Mesenchymal stem cell (in vitro differentiated cells and primary cell): ENCODE measurements at regions not wholly inside any gene's neighbourhood (a gene's known extent, or its start where the extent isn't known, plus 50 kb on each side); places are given as distances from the start of the nearest gene placed in this dataset.

ENCODE experiments used
- DNase-seq: peaks from one replicate; pipeline ENCODE4 v3.0.0-alpha.2; 2013
- H2AFZ ChIP-seq: one replicate; pipeline ENCODE4 v1.6.1; 2013; ENCODE audit warnings: low read depth, mild to moderate bottlenecking, control low read depth, inconsistent platforms, low read length, moderate library complexity
- H2AK5ac ChIP-seq: 2 replicates; pipeline ENCODE4 v1.6.1; 2013; ENCODE audit warnings: low read length, moderate library complexity, mild to moderate bottlenecking, inconsistent platforms; ENCODE audit not compliant: severe bottlenecking
- H2BK120ac ChIP-seq: one replicate; pipeline ENCODE4 v1.6.1; 2013; ENCODE audit warnings: low read depth, mild to moderate bottlenecking, inconsistent platforms, low read length, moderate library complexity
- H2BK12ac ChIP-seq, 2 experiments: one replicate each; pipeline ENCODE4 v1.6.1; 2013; ENCODE audit warnings: inconsistent platforms in 2 of 2, low read length in 2 of 2, mild to moderate bottlenecking in 2 of 2, moderate library complexity in 2 of 2, control low read depth in 1 of 2
- H2BK15ac ChIP-seq: one replicate; pipeline ENCODE4 v1.6.1; 2013; ENCODE audit warnings: mild to moderate bottlenecking, low read depth, inconsistent platforms; ENCODE audit not compliant: poor library complexity, severe bottlenecking
- H2BK5ac ChIP-seq: 2 replicates; pipeline ENCODE4 v1.6.1; 2013; ENCODE audit warnings: low read depth, mild to moderate bottlenecking, low read length, control low read depth, inconsistent platforms; ENCODE audit not compliant: poor library complexity, severe bottlenecking
- H3K14ac ChIP-seq, 2 experiments: one replicate each; pipeline ENCODE4 v1.6.1; 2013; ENCODE audit warnings: inconsistent platforms in 2 of 2, low read length in 2 of 2, control low read depth in 1 of 2, mild to moderate bottlenecking in 1 of 2, moderate library complexity in 1 of 2
- H3K18ac ChIP-seq, 2 experiments: one replicate each; pipeline ENCODE4 v1.6.1; 2013; ENCODE audit warnings: inconsistent platforms in 2 of 2, low read length in 2 of 2, control low read depth in 1 of 2, low read depth in 1 of 2, mild to moderate bottlenecking in 1 of 2
- H3K23ac ChIP-seq, 2 experiments: one replicate each; pipeline ENCODE4 v1.6.1; 2013; ENCODE audit warnings: inconsistent platforms in 2 of 2, low read length in 2 of 2, mild to moderate bottlenecking in 2 of 2, moderate library complexity in 2 of 2, control low read depth in 1 of 2
- H3K27ac ChIP-seq: 2 replicates; pipeline ENCODE4 v1.5.1; 2013; ENCODE audit warnings: mild to moderate bottlenecking, moderate library complexity, low read length, control low read depth, inconsistent platforms; ENCODE audit not compliant: poor library complexity, severe bottlenecking
- H3K27me3 ChIP-seq, 2 experiments: 2 replicates each; pipeline versions ENCODE4 v1.6.1 to v1.7.0; 2013; ENCODE audit warnings: low read length in 2 of 2, mild to moderate bottlenecking in 2 of 2, moderate library complexity in 2 of 2, control low read depth in 1 of 2, inconsistent platforms in 1 of 2; ENCODE audit not compliant: control insufficient read depth in 1 of 2, insufficient read depth in 1 of 2
- H3K36me3 ChIP-seq, 2 experiments: 2 replicates each; pipeline versions ENCODE4 v1.6.1 to v1.7.0; 2013; ENCODE audit warnings: low read length in 2 of 2, control low read depth in 1 of 2, inconsistent platforms in 1 of 2, low read depth in 1 of 2, mild to moderate bottlenecking in 1 of 2; ENCODE audit not compliant: insufficient read depth in 2 of 2, control insufficient read depth in 1 of 2
- H3K4ac ChIP-seq, 2 experiments: one replicate each; pipeline ENCODE4 v1.6.1; 2013; ENCODE audit warnings: inconsistent platforms in 2 of 2, low read length in 2 of 2, mild to moderate bottlenecking in 2 of 2, moderate library complexity in 2 of 2, control low read depth in 1 of 2, low read depth in 1 of 2
- H3K4me1 ChIP-seq: 2 replicates; pipeline ENCODE4 v1.6.1; 2013; ENCODE audit warnings: low read depth, low read length, control low read depth; ENCODE audit not compliant: control insufficient read depth, insufficient read depth
- H3K4me2 ChIP-seq: 2 replicates; pipeline ENCODE4 v1.6.1; 2013; ENCODE audit warnings: low read length, mild to moderate bottlenecking, inconsistent platforms; ENCODE audit not compliant: poor library complexity, severe bottlenecking
- H3K4me3 ChIP-seq, 2 experiments: 2 replicates each; pipeline versions ENCODE4 v1.5.1 to v1.7.0; 2013; ENCODE audit warnings: low read length in 2 of 2, mild to moderate bottlenecking in 2 of 2, control low read depth in 1 of 2, low read depth in 1 of 2; ENCODE audit not compliant: insufficient read depth in 1 of 2
- H3K79me1 ChIP-seq: replicated peaks from 2 replicates; pipeline ENCODE4 v1.6.1; 2013; ENCODE audit warnings: mild to moderate bottlenecking, control low read depth, low read length, inconsistent platforms; ENCODE audit not compliant: poor library complexity, severe bottlenecking
- H3K9ac ChIP-seq: 2 replicates; pipeline ENCODE4 v1.7.0; 2013; ENCODE audit warnings: mild to moderate bottlenecking, low read length, moderate library complexity
- H3K9me3 ChIP-seq: 2 replicates; pipeline ENCODE4 v1.7.0; 2013; ENCODE audit warnings: mild to moderate bottlenecking, low read length; ENCODE audit not compliant: control insufficient read depth
- H4K8ac ChIP-seq: one replicate; pipeline ENCODE4 v1.6.1; 2013; ENCODE audit warnings: inconsistent platforms, mild to moderate bottlenecking, low read length, moderate library complexity
- H4K91ac ChIP-seq: one replicate; pipeline ENCODE4 v1.6.1; 2013; ENCODE audit warnings: mild to moderate bottlenecking, low read length, inconsistent platforms
- WGBS: methylation state at CpG from one replicate; pipeline ENCODE4 v1.1.7; 2013; ENCODE audit warnings: mixed read lengths; 5-methylcytosine and 5-hydroxymethylcytosine counted together

GRCh38 chr7:12481722-12482121, 78.1 kb upstream of the VWDE start:
- H3K27me3 ChIP-seq, result no peaks in the 10 kb centered on the region
- no peak overlapping the region for H2AFZ ChIP-seq
- H3K4me2 ChIP-seq, result no peak overlapping the region
- H3K9ac ChIP-seq, result no peak overlapping the region
- no peak overlapping the region for H3K4me3 ChIP-seq
- H3K23ac ChIP-seq, result no peak overlapping the region
- no peak overlapping the region for H3K14ac ChIP-seq
- H2BK120ac ChIP-seq, result no peak overlapping the region
- no peaks in the 10 kb centered on the region for H3K4me1 ChIP-seq
- no peak overlapping the region for H4K8ac ChIP-seq
- no peak overlapping the region for H2AK5ac ChIP-seq
- no peaks in the 10 kb centered on the region for H3K9me3 ChIP-seq
- peak; percentile 28 for DNase-seq
- no peak overlapping the region for H2BK12ac ChIP-seq
- H3K18ac ChIP-seq, result no peak overlapping the region
- H2BK5ac ChIP-seq, result no peak overlapping the region
- no peak overlapping the region for H3K4ac ChIP-seq
- H4K91ac ChIP-seq, result no peak overlapping the region
- H3K27ac ChIP-seq, result no peak overlapping the region
- no peak overlapping the region for H2BK15ac ChIP-seq
- H3K36me3 ChIP-seq, result no peaks in the 10 kb centered on the region
- 23% methylated on average over 2 of the region's 3 CpGs for WGBS
- no peaks in the 10 kb centered on the region for H3K79me1 ChIP-seq

- H2BK15ac ChIP-seq, result no peak overlapping the region
- WGBS, result 92% methylated on average over 2 of the region's 2 CpGs
- H3K9me3 ChIP-seq, result no peaks in the 10 kb centered on the region
- H2BK5ac ChIP-seq, result no peak overlapping the region
- no peak overlapping the region for H3K14ac ChIP-seq
- H4K91ac ChIP-seq, result no peak overlapping the region
- no peak overlapping the region for H4K8ac ChIP-seq
- no peak overlapping the region for H3K27ac ChIP-seq
- H3K36me3 ChIP-seq, result no peaks in the 10 kb centered on the region
- H2BK120ac ChIP-seq, result no peak overlapping the region
- H2BK12ac ChIP-seq, result no peak overlapping the region
- no peak overlapping the region for H3K4ac ChIP-seq
- H3K79me1 ChIP-seq, result no peaks in the 10 kb centered on the region
- H2AFZ ChIP-seq, result no peak overlapping the region
- no peaks in the 10 kb centered on the region for H3K27me3 ChIP-seq
- no peak overlapping the region for H3K4me3 ChIP-seq
- H3K4me2 ChIP-seq, result no peak overlapping the region
- H3K23ac ChIP-seq, result no peak overlapping the region
- no peak overlapping the region for H2AK5ac ChIP-seq
- H3K4me1 ChIP-seq, result no peaks in the 10 kb centered on the region
- no peak overlapping the region for H3K9ac ChIP-seq
- DNase-seq, result no peak
- H3K18ac ChIP-seq, result no peak overlapping the region
Observed at GRCh38 chr7:12485845-12486244, 82.2 kb upstream of the VWDE start.

GRCh38 chr7:12488341-12488740, 82.2 kb upstream of the SCIN start:
- Histone ChIP-seq H3K14ac (no peak overlapping the region), H2BK12ac (no peak overlapping the region), H4K8ac (no peak overlapping the region), H3K27ac (no peak overlapping the region), H2BK15ac (no peak overlapping the region), H3K4me1 (no peaks in the 10 kb centered on the region), H2BK120ac (no peak overlapping the region), H2BK5ac (no peak overlapping the region), H2AK5ac (no peak overlapping the region), H2AFZ (no peak overlapping the region), H3K4me2 (no peak overlapping the region), H3K4ac (no peak overlapping the region), H3K23ac (no peak overlapping the region), H3K36me3 (no peaks in the 10 kb centered on the region), H3K4me3 (no peak overlapping the region), H3K27me3 (no peaks in the 10 kb centered on the region), H4K91ac (no peak overlapping the region), H3K79me1 (no peaks in the 10 kb centered on the region), H3K9ac (no peak overlapping the region), H3K9me3 (no peaks in the 10 kb centered on the region), H3K18ac (no peak overlapping the region)
- DNase-seq, result no peak

- Histone ChIP-seq H2BK5ac (no peak overlapping the region), H4K8ac (no peak overlapping the region), H2AFZ (no peak overlapping the region), H3K4ac (no peak overlapping the region), H3K36me3 (no peaks in the 10 kb centered on the region), H4K91ac (no peak overlapping the region), H3K9ac (no peak overlapping the region), H3K4me2 (no peak overlapping the region), H3K27ac (no peak overlapping the region), H2BK12ac (no peak overlapping the region), H3K18ac (no peak overlapping the region), H3K27me3 (no peaks in the 10 kb centered on the region), H3K9me3 (no peaks in the 10 kb centered on the region), H2BK120ac (no peak overlapping the region), H2AK5ac (no peak overlapping the region), H3K4me1 (no peaks in the 10 kb centered on the region), H3K23ac (no peak overlapping the region), H3K14ac (no peak overlapping the region), H3K79me1 (no peaks in the 10 kb centered on the region), H3K4me3 (no peak overlapping the region), H2BK15ac (no peak overlapping the region)
- 20% methylated on average over 1 of the region's 2 CpGs for WGBS
- DNase-seq, result peak; percentile 38
Observed at GRCh38 chr7:12490107-12490688, 80.3 kb upstream of the SCIN start.
